Upper lobe of left lung (tissue), 4 donors: ENCODE measurements at regions not wholly inside any gene's neighbourhood (a gene's known extent, or its start where the extent isn't known, plus 50 kb on each side); places are given as distances from the start of the nearest gene placed in this dataset.

Experiments used
- POLR2A ChIP-seq, 4 donors: fragments of 450-650 bp; IDR thresholded peaks; one replicate each; pipeline ENCODE4 v1.5.1; 2016 to 2017; ENCODE audit warnings: antibody characterized with exemption in 4 of 4, mild to moderate bottlenecking in 2 of 4
- TF ChIP-seq, protein P1 (sequence below), 6 experiments: fragments of 450-650 bp in 4 of 6; fragments of 200-600 bp in 2 of 6; sonication (generic) in 2 of 6; IDR thresholded peaks; one replicate each; pipeline ENCODE4 v1.5.1; 2016 to 2019; ENCODE audit warnings: antibody characterized with exemption in 6 of 6

GRCh38 chr22:48664586-48664985 lies 1163.1 kb downstream of the BRD1 start:
- TF ChIP-seq, protein P1, sequence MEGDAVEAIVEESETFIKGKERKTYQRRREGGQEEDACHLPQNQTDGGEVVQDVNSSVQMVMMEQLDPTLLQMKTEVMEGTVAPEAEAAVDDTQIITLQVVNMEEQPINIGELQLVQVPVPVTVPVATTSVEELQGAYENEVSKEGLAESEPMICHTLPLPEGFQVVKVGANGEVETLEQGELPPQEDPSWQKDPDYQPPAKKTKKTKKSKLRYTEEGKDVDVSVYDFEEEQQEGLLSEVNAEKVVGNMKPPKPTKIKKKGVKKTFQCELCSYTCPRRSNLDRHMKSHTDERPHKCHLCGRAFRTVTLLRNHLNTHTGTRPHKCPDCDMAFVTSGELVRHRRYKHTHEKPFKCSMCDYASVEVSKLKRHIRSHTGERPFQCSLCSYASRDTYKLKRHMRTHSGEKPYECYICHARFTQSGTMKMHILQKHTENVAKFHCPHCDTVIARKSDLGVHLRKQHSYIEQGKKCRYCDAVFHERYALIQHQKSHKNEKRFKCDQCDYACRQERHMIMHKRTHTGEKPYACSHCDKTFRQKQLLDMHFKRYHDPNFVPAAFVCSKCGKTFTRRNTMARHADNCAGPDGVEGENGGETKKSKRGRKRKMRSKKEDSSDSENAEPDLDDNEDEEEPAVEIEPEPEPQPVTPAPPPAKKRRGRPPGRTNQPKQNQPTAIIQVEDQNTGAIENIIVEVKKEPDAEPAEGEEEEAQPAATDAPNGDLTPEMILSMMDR (IDR thresholded peaks at IDR 0.05), result no peak
- TF ChIP-seq POLR2A (IDR thresholded peaks at IDR 0.05), result no peak
